Endothelial cell of umbilical vein (primary cell): ENCODE measurements at regions not wholly inside any gene's neighbourhood (a gene's known extent, or its start where the extent isn't known, plus 50 kb on each side); places are given as distances from the start of the nearest gene placed in this dataset.

Experiments used
- BruUV-seq: library from RNA; stranded (reverse); fragments of 400-500 nt; replicated peaks from 2 replicates; lab custom pipeline; 2021; lab: Mats Ljungman, UMichigan
- CTCF ChIA-PET: fragments of 300-600, 350-600 bp; sonication (Branson Sonifier 250); formaldehyde crosslinking; loops from one replicate; lab custom pipeline; 2021; ENCODE audit warnings: antibody characterized with exemption, inconsistent platforms; lab: Charles Lee
- POLR2A ChIA-PET: fragments of 300-600, 350-600 bp; sonication (Branson Sonifier 250); formaldehyde crosslinking; loops from one replicate; lab custom pipeline; 2021; ENCODE audit warnings: antibody characterized with exemption, inconsistent platforms; lab: Charles Lee
- DNase-seq: peaks from one replicate; pipeline ENCODE4 v3.0.0-alpha.2; 2011; ENCODE audit warnings: low read depth, low spot score
- FAIRE-seq: peaks from 2 replicates; lab custom pipeline; 2011; peaks lifted over from hg19 to GRCh38; lab: Jason Lieb, UNC
- H2AFZ ChIP-seq: 2 replicates; pipeline ENCODE4 v1.6.0; 2012; ENCODE audit warnings: low read depth, low read length, control low read depth, inconsistent platforms
- H3K27ac ChIP-seq: 2 replicates; pipeline ENCODE4 v1.5.1; 2011; ENCODE audit warnings: low read depth, mild to moderate bottlenecking, control low read depth, low read length, moderate library complexity; ENCODE audit not compliant: insufficient read depth
- H3K27me3 ChIP-seq, 2 experiments: 2 replicates each; pipeline versions ENCODE4 v1.6.0 to v1.6.1; 2011; ENCODE audit warnings: low read length in 2 of 2, mixed read lengths in 1 of 2; ENCODE audit not compliant: control insufficient read depth in 2 of 2, insufficient read depth in 2 of 2
- H3K36me3 ChIP-seq, 2 experiments: 2 replicates in 1 of 2; 3 replicates in 1 of 2; pipeline ENCODE4 v1.5.1; 2011; ENCODE audit warnings: low read length in 2 of 2, mild to moderate bottlenecking in 1 of 2, moderate library complexity in 1 of 2; ENCODE audit not compliant: control insufficient read depth in 2 of 2, insufficient read depth in 2 of 2; ENCODE audit errors: extremely low read depth in 1 of 2
- H3K4me1 ChIP-seq: 3 replicates; pipeline ENCODE4 v1.5.1; 2011; ENCODE audit warnings: mild to moderate bottlenecking, low read length; ENCODE audit not compliant: control insufficient read depth, insufficient read depth; ENCODE audit errors: extremely low read depth
- H3K4me2 ChIP-seq: 2 replicates; pipeline ENCODE4 v1.6.1; 2011; ENCODE audit warnings: low read length, control low read depth, mixed read lengths; ENCODE audit not compliant: insufficient read depth
- H3K4me3 ChIP-seq, 3 experiments: fragments of 200-600 bp in 1 of 3; sonication (generic), shearing (Covaris generic) in 1 of 3; replicated peaks in 1 of 3; 2 replicates each; pipeline ENCODE4 v1.5.1; 2011 to 2016; ENCODE audit warnings: control low read depth in 3 of 3, low read length in 3 of 3, mild to moderate bottlenecking in 2 of 3, inconsistent platforms in 1 of 3, low read depth in 1 of 3, moderate library complexity in 1 of 3; ENCODE audit not compliant: insufficient read depth in 1 of 3
- H3K79me2 ChIP-seq: 2 replicates; pipeline ENCODE4 v1.6.0; 2012; ENCODE audit warnings: low read length, inconsistent platforms; ENCODE audit not compliant: control insufficient read depth, insufficient read depth
- H3K9ac ChIP-seq: replicated peaks from 2 replicates; pipeline ENCODE3; 2011; ENCODE audit warnings: low read length, control low read depth; ENCODE audit not compliant: insufficient read depth; ENCODE audit errors: extremely low read depth
- H3K9me1 ChIP-seq: replicated peaks from 3 replicates; pipeline ENCODE4 v1.6.0; 2011; ENCODE audit warnings: mild to moderate bottlenecking, low read length; ENCODE audit not compliant: control insufficient read depth, insufficient read depth; ENCODE audit errors: extremely low read depth
- H3K9me3 ChIP-seq: replicated peaks from 2 replicates; pipeline ENCODE4 v1.5.1; 2012; ENCODE audit warnings: low read length, inconsistent platforms; ENCODE audit not compliant: control insufficient read depth, insufficient read depth
- H4K20me1 ChIP-seq: replicated peaks from 2 replicates; pipeline ENCODE3; 2011; ENCODE audit warnings: mild to moderate bottlenecking, low read length; ENCODE audit not compliant: control insufficient read depth, insufficient read depth; ENCODE audit errors: extremely low read depth
- CTCF ChIP-seq, 2 donors: IDR thresholded peaks; 1 replicate in 1 of 2; 2 replicates in 1 of 2; pipeline ENCODE4 v1.5.1; 2011; ENCODE audit warnings: low read length in 2 of 2, mild to moderate bottlenecking in 2 of 2, moderate library complexity in 2 of 2, control low read depth in 1 of 2, inconsistent platforms in 1 of 2, low read depth in 1 of 2; ENCODE audit not compliant: insufficient read depth in 1 of 2; ENCODE audit errors: extremely low read depth in 1 of 2
- EZH2 ChIP-seq: IDR thresholded peaks from 2 replicates; pipeline ENCODE4 v1.6.1; 2012; ENCODE audit warnings: borderline replicate concordance, low read depth, mild to moderate bottlenecking, moderate library complexity, low read length, inconsistent platforms; ENCODE audit not compliant: severe bottlenecking
- FOS ChIP-seq: IDR thresholded peaks from 2 replicates; pipeline ENCODE4 v1.6.1; 2011; ENCODE audit warnings: mild to moderate bottlenecking, low read length, moderate library complexity, borderline replicate concordance; ENCODE audit not compliant: insufficient read depth
- GATA2 ChIP-seq: IDR thresholded peaks from 2 replicates; pipeline ENCODE4 v1.7.0; 2011; ENCODE audit warnings: low read depth, mild to moderate bottlenecking, moderate library complexity, mixed read lengths, low read length; ENCODE audit not compliant: insufficient read length, insufficient read depth
- JUN ChIP-seq: IDR thresholded peaks from 2 replicates; pipeline ENCODE4 v1.6.1; 2011; ENCODE audit warnings: borderline replicate concordance, low read depth; ENCODE audit not compliant: insufficient read length, insufficient read depth
- MAX ChIP-seq: IDR thresholded peaks from 2 replicates; pipeline ENCODE4 v1.6.1; 2011; ENCODE audit not compliant: insufficient read depth, insufficient read length
- MYC ChIP-seq: IDR thresholded peaks from one replicate; pipeline ENCODE4 v1.6.1; 2011; ENCODE audit warnings: mild to moderate bottlenecking, low read depth, low read length
- POLR2A ChIP-seq: IDR thresholded peaks from 2 replicates; pipeline ENCODE4 v1.6.1; 2012; ENCODE audit warnings: low read depth, mild to moderate bottlenecking, control low read depth, low read length
- POLR2AphosphoS5 ChIP-seq: IDR thresholded peaks from 2 replicates; pipeline ENCODE4 v1.6.1; 2012; ENCODE audit warnings: low read depth, mild to moderate bottlenecking, control low read depth, low read length, moderate library complexity; ENCODE audit not compliant: insufficient read depth
- dilution Hi-C: fragments of 300-500 bp; cut with MboI; formaldehyde crosslinking; loops from one replicate; pipeline ENCODE4 v1.15.0; 2019; ENCODE audit warnings: low sequenced_read_pairs; ENCODE audit not compliant: extremely low pct_ligation_motif_present
- intact Hi-C: fragments of 100-400 bp; cut with micrococcal nuclease; formaldehyde crosslinking; loops from one replicate; pipeline ENCODE4 v1.10.0; 2022

- dilution Hi-C loops (no loop called here), intact Hi-C loops (no loop called here)
- Histone ChIP-seq H3K4me2 (no peak overlapping the region), H4K20me1 (no peaks in the 10 kb centered on the region), H3K27me3 (peaks cover 0 to 3% of the 10 kb centered on the region in 2 experiments), H3K9ac (no peak overlapping the region), H3K27ac (no peak overlapping the region), H3K9me1 (no peaks in the 10 kb centered on the region), H3K4me3 (no peak overlapping the region), H3K9me3 (no peaks in the 10 kb centered on the region), H3K79me2 (no peaks in the 10 kb centered on the region), H3K4me1 (no peaks in the 10 kb centered on the region), H2AFZ (no peak overlapping the region), H3K36me3 (no peaks in the 10 kb centered on the region)
- no peak for DNase-seq
- POLR2A ChIA-PET, result no interaction called here
- no peak for TF ChIP-seq CTCF (IDR thresholded peaks at IDR 0.05; ENCODE audit: extremely low read depth in 1 of 2, insufficient read depth in 1 of 2, low read depth in 1 of 2, low read length in 2 of 2)
- no peak for TF ChIP-seq JUN
- TF ChIP-seq GATA2, result no peak
- TF ChIP-seq FOS, result no peak
- no peak for TF ChIP-seq MYC
- TF ChIP-seq POLR2AphosphoS5, result no peak
- no peak for TF ChIP-seq POLR2A
- no peak for TF ChIP-seq MAX
- TF ChIP-seq EZH2, result no peak
- no peak for FAIRE-seq
- CTCF ChIA-PET, result no interaction called here
- no TSS peak for BruUV-seq
Observed at GRCh38 chr6:21284706-21285105, 308.8 kb upstream of the SOX4 start.
